ENCODE measurements at regions not wholly inside any gene's neighbourhood (a gene's known extent, or its start where the extent isn't known, plus 50 kb on each side); places are given as distances from the start of the nearest gene placed in this dataset.

DNA sequence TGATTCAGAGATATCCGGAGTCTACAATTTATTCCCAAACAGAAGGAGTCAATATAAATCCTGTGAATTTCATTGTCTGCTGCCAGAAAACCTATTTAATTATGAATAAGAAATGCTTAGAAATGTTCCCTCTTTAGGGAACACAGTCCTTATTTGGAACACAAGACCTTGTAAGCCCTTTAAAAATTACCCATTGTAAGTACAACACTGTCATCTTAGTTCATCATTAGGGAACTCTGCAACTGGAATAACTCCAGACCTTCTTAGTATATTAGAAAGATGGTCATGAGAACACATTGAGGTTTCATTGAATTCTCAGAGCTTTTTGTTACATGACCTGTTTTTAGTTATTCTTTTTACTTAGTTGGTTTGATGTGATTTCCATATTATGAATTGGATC, 548.5 kb upstream of the KLF12 start:
- WGBS, 2 donors (ENCODE audit: low coverage in 1 of 2) = 71 to 75% methylated on average over 1 of the region's 1 CpG
- H3K4me3 ChIP-seq = no peak overlapping the region
- TF ChIP-seq POLR2AphosphoS5 (IDR thresholded peaks at IDR 0.05) (no peak), EP300 (IDR thresholded peaks at IDR 0.05) (no peak), POLR2A (IDR thresholded peaks at IDR 0.05) (no peak)
- TF ChIP-seq, protein P1, sequence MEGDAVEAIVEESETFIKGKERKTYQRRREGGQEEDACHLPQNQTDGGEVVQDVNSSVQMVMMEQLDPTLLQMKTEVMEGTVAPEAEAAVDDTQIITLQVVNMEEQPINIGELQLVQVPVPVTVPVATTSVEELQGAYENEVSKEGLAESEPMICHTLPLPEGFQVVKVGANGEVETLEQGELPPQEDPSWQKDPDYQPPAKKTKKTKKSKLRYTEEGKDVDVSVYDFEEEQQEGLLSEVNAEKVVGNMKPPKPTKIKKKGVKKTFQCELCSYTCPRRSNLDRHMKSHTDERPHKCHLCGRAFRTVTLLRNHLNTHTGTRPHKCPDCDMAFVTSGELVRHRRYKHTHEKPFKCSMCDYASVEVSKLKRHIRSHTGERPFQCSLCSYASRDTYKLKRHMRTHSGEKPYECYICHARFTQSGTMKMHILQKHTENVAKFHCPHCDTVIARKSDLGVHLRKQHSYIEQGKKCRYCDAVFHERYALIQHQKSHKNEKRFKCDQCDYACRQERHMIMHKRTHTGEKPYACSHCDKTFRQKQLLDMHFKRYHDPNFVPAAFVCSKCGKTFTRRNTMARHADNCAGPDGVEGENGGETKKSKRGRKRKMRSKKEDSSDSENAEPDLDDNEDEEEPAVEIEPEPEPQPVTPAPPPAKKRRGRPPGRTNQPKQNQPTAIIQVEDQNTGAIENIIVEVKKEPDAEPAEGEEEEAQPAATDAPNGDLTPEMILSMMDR (IDR thresholded peaks at IDR 0.05) = no peak
- no peaks in the 10 kb centered on the region for H3K36me3 ChIP-seq
- H3K27me3 ChIP-seq = no peaks in the 10 kb centered on the region
- H3K4me1 ChIP-seq = no peaks in the 10 kb centered on the region
- no peak overlapping the region for H3K27ac ChIP-seq
- no peaks in the 10 kb centered on the region for H3K9me3 ChIP-seq
- ATAC-seq = no peak

DNA sequence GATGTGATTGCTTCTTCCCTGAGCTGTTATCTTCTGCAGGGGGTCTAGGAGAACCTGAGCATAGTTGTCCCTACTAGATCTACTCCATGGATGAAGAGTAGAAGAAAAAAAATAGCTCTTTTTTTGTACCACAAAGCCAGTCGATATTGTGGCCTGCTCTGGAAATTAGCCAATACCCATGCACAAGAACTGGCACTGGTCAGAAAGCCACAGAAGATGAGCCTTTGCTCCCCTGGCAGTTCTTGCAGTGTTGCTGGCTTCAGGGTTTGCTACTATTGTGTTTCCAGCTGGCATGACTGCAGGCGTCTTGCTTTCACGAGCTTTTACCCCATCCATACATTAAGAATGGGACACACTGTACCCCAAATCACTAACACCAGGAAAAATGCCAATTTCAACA, 547.7 kb upstream of the KLF12 start:
- no peaks in the 10 kb centered on the region for H3K9me3 ChIP-seq
- H3K36me3 ChIP-seq = no peaks in the 10 kb centered on the region
- TF ChIP-seq POLR2AphosphoS5 (IDR thresholded peaks at IDR 0.05) (no peak), EP300 (IDR thresholded peaks at IDR 0.05) (no peak), POLR2A (IDR thresholded peaks at IDR 0.05) (no peak)
- TF ChIP-seq, protein P1 (IDR thresholded peaks at IDR 0.05) = no peak
- 60 to 85% methylated on average over 3 of the region's 3 CpGs for WGBS, 2 donors (ENCODE audit: low coverage in 1 of 2)
- no peak overlapping the region for H3K4me3 ChIP-seq
- H3K4me1 ChIP-seq = no peaks in the 10 kb centered on the region
- no peaks in the 10 kb centered on the region for H3K27me3 ChIP-seq
- no peak overlapping the region for H3K27ac ChIP-seq
- ATAC-seq = no peak

DNA sequence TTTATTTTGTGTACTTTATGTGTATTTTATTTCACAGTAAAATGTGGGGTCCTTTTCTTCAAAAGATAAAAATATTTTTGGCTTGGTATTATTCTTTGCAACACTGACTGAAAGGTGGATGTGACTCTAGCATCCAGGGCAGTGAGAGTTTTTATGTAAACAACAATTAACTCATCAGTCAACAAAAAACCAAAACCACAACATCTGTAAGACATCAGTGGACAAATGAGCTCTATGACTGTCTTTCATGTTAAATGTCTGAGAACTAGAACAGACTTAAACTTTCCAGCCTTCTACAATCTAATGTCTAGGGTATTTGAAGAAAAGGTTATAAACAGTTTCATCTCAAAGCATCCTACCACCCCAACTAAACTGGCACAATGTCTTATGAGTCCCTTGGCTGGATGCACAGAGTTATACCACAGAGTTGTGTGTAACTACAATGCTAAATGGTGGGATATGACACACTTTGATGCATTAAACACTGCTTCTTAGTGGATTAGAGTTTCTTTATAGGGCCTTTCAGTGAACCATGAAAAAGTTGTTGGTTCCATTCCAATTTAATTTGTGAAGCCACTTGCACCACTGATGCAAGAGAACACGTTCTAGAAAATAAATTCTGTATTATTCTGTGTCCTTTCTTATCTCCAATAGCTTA, 544.2 kb upstream of the KLF12 start:
- Histone ChIP-seq H3K36me3 (no peaks in the 10 kb centered on the region), H3K27me3 (no peaks in the 10 kb centered on the region), H3K9me3 (no peaks in the 10 kb centered on the region), H3K27ac (no peak overlapping the region), H3K4me3 (no peak overlapping the region), H3K4me1 (no peaks in the 10 kb centered on the region)
- TF ChIP-seq EP300 (IDR thresholded peaks at IDR 0.05) = no peak
- TF ChIP-seq, protein P1 (IDR thresholded peaks at IDR 0.05) = no peak
- ATAC-seq = no peak
- 30 to 61% methylated on average over 1 of the region's 1 CpG for WGBS, 2 donors (ENCODE audit: low coverage in 1 of 2)

DNA sequence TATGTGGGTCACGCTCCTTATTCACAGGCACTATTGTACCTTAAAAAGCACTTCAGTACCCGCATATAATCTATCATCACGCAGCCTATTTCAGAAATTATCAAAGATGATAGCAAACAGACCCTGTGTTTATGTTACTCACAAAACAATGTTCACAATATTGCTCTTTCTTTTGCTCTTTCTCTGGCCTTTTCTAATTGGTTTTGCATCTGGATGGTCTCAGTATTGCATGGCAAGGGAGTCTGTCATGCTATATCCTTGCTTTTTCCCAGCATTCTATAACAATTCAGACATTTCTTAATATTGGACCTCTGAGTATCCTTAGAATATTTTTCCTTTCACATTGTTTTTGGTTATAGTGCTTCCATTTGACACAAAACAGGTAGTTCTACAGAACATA, 541.8 kb upstream of the KLF12 start:
- Histone ChIP-seq H3K4me1 (no peaks in the 10 kb centered on the region), H3K9me3 (no peaks in the 10 kb centered on the region), H3K4me3 (no peak overlapping the region), H3K27me3 (no peaks in the 10 kb centered on the region), H3K27ac (no peak overlapping the region), H3K36me3 (no peaks in the 10 kb centered on the region)
- TF ChIP-seq POLR2AphosphoS5 (IDR thresholded peaks at IDR 0.05) (no peak), EP300 (IDR thresholded peaks at IDR 0.05) (no peak), POLR2A (IDR thresholded peaks at IDR 0.05) (no peak)
- TF ChIP-seq, protein P1 (IDR thresholded peaks at IDR 0.05) = no peak
- ATAC-seq = no peak
- 69 to 78% methylated on average over 3 of the region's 3 CpGs for WGBS, 2 donors (ENCODE audit: low coverage in 1 of 2)

DNA sequence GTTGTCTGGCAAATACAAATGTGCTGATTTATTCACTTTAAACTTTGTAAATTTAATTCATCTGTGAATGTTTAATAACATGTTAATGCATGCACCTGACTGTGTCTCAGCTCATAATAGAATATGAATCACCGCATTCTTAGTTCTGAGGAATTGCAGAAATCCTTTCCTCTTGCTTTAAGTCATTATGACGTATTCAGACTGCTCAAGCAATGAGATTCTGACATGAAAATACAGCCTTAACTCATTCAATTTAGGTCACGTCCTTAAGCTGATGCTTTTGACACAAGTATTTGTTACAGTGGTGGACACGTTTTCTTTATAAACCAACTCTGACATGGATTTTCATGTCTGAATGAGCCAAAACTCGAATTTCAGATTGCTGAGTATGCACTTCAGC, 541.0 kb upstream of the KLF12 start:
- Histone ChIP-seq H3K4me1 (no peaks in the 10 kb centered on the region), H3K27ac (no peak overlapping the region), H3K9me3 (no peaks in the 10 kb centered on the region), H3K27me3 (no peaks in the 10 kb centered on the region), H3K36me3 (no peaks in the 10 kb centered on the region), H3K4me3 (no peak overlapping the region)
- TF ChIP-seq EP300 (IDR thresholded peaks at IDR 0.05) (no peak), POLR2AphosphoS5 (IDR thresholded peaks at IDR 0.05) (no peak)
- TF ChIP-seq, protein P1 (IDR thresholded peaks at IDR 0.05) = no peak
- WGBS, 2 donors (ENCODE audit: low coverage in 1 of 2) = 72 to 87% methylated on average over 5 of the region's 5 CpGs
- no peak for ATAC-seq

Measured in gastroesophageal sphincter (tissue), 4 donors.